GM12872 (cell line): ENCODE measurements at regions not wholly inside any gene's neighbourhood (a gene's known extent, or its start where the extent isn't known, plus 50 kb on each side); places are given as distances from the start of the nearest gene placed in this dataset.
A peak's percentile ranks its signal among the peaks of the same experiment; 100 is the strongest.

ENCODE experiments used
- TF ChIP-seq, protein P1 (sequence below): IDR thresholded peaks from 3 replicates; pipeline ENCODE4 v1.5.1; 2011; ENCODE audit warnings: low read depth, mild to moderate bottlenecking, low read length, moderate library complexity; ENCODE audit not compliant: insufficient read depth

DNA sequence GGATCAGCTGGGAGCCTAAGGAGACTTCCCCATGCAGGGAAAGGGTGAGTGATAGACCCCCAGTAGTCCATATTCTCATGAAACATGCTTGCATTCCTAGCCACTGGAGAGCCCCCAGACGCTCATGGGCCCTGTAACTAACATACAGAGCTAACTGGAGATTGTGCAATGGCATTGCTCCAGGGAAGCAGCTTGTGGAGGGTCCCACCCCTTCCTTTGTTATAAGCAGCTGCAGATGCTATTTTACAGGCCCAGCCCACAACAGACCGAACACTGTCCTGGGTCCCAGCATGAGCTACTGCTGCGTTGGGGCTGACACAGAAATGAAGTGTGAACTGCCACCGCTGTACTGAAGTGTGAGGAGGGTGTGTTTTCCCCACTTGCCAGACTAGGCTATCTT, 1465.7 kb upstream of the DIAPH2 start:
- TF ChIP-seq, protein P1, sequence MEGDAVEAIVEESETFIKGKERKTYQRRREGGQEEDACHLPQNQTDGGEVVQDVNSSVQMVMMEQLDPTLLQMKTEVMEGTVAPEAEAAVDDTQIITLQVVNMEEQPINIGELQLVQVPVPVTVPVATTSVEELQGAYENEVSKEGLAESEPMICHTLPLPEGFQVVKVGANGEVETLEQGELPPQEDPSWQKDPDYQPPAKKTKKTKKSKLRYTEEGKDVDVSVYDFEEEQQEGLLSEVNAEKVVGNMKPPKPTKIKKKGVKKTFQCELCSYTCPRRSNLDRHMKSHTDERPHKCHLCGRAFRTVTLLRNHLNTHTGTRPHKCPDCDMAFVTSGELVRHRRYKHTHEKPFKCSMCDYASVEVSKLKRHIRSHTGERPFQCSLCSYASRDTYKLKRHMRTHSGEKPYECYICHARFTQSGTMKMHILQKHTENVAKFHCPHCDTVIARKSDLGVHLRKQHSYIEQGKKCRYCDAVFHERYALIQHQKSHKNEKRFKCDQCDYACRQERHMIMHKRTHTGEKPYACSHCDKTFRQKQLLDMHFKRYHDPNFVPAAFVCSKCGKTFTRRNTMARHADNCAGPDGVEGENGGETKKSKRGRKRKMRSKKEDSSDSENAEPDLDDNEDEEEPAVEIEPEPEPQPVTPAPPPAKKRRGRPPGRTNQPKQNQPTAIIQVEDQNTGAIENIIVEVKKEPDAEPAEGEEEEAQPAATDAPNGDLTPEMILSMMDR, result no peak

DNA sequence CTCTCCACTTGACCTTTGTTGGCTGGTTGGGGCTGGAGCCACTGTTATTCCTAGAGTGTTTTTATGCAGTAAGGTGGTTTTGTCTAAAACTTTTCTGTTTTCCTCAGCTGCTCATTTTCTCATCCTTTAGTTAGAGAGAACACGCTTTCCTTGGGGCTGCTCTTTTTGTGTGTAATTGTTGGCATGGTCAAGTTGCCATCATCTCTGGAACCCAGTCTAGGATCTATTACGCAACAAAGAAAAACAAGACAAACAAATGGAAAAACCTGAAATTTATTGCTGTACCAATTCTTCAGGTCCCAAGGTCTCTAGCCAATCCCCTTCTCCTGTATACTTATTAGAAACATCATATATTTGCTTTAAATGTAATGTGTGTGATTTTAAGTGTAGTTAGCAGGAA, 1436.3 kb upstream of the DIAPH2 start:
- TF ChIP-seq, protein P1, result no peak

DNA sequence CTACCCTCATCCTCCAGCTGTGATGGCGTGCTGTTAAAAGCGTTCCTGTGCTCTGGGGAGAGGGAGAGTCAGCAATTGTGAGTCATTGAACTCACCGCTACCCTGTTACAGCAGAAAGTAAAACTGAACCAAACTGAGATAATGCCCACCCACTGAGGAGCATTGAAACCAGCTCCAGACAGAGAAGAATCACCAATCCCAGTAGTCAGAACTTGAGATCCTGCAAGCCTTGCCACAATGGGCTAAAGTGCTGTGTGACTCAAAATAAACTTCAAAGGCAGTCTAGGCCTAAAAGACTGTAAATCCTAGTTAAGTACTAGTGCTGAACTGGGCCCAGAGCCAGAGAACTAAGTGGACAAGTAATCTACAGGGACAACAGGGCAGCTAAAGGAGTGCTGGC, 1394.2 kb upstream of the DIAPH2 start:
- TF ChIP-seq, protein P1, result no peak

DNA sequence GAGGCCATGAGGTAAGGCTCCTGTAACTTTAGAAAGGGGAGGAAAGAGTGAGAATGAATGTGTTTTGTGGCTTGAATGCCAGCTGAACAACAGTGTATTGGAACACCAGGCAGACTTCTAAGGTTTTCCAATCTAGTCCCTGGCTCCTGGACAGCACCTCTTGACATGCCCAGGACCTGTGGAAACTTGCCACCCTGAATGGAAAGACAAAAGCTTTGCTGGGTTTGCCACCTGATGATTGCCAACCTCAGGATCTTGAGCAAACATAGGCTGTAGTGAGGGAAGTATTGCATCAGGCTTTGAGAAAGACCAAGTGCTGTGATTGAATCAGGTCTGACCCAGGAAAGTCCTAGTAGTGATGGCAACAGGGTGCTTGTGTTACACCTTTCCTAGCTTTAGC, 1393.1 kb upstream of the DIAPH2 start:
- TF ChIP-seq, protein P1, result no peak

DNA sequence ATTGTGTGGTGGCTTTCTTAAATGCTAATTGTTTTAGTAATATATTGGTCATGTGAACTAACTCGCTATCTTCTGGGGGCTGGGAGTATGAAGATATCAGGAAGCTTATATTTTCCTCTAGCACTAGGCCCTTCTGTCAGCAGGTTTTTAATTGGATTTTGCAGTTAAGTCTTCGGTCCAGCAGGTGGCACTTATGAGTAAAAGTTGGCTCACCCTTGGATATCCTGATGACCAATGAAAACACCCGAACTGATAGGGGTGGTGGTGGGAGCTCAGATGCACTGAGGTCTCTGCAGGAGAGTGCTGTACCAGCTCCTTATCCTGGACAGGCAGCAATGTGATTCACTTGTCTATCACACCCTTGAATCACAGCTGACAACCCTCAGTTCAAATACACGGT, 1365.8 kb upstream of the DIAPH2 start:
- TF ChIP-seq, protein P1, result peak; percentile 32; the same call in 1 of the 3 replicates

DNA sequence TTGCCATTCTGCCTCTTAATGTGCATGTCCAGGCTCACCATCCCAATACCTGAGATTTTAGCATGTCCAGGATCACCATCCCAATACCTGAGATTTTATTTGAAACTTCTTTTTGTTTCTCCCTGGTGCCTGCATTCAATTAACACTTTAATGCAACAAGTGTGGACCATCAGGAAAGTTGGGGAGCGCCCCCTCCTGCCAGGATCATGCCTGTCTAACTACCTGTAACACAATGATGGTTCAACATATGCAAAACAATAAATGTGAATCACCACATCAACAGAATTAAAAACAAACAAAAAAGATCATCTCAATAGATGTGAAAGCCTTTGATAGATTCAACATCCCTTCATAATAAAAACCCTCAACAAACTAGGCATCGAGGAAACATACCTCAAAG, 1359.5 kb upstream of the DIAPH2 start:
- TF ChIP-seq, protein P1, result no peak

DNA sequence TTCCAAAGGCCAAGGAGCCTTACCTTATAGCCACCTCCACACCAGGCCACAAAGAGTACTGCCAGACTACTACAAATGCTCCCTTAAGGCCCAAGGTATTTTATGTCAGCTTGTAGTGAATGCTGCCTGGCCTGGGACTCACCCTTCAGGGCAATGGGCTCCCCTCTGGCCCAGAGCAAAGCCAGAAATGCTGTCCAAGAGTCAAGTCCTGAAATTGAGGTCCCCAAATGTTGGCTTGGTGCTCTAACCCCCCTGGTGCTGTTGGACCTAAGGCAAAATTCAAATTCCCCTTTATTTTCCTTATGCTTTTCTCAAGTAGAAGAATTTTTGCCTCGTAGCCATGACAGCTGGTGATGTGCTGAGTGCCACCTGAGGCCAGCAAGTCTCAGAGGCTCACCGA, 1354.3 kb upstream of the DIAPH2 start:
- TF ChIP-seq, protein P1, result no peak

DNA sequence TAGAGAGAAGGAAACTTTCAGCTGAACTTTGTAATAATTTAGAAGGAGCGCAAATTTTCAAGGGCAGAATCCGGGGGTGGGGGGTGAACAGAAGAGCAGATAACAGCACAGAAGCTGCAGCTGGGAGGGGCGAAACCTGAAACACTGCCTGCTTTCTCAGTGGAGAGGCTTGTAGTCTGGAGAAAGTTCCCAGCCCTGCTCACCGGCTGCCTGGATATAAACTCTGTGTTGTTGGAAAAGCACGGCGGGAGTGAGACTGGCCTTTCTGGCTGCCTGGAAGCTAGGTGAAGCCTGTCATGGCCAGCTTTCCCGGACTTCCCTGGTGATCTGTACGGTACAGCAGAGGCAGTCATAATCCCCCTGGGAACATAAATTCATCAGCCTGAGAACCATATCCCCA, 1352.1 kb upstream of the DIAPH2 start:
- TF ChIP-seq, protein P1, result no peak
